CD4-positive, alpha-beta memory T cell (primary cell): ENCODE measurements at regions not wholly inside any gene's neighbourhood (a gene's known extent, or its start where the extent isn't known, plus 50 kb on each side); places are given as distances from the start of the nearest gene placed in this dataset.

Experiments
- CTCF ChIA-PET: fragments of 350-600 bp; sonication (Branson Sonifier 250); formaldehyde crosslinking; loops from one replicate; lab custom pipeline; 2021; ENCODE audit warnings: inconsistent platforms; ENCODE audit not compliant: partially characterized antibody; lab: Charles Lee
- POLR2A ChIA-PET: fragments of 350-600 bp; sonication (Branson Sonifier 250); formaldehyde crosslinking; loops from one replicate; lab custom pipeline; 2021; ENCODE audit not compliant: partially characterized antibody; lab: Charles Lee
- DNase-seq, 5 donors: peaks; one replicate each; pipeline versions ENCODE4 v3.0.0 to v3.0.0-alpha.2; 2020 to 2022; ENCODE audit warnings: mixed read lengths in 1 of 5
- H3K27ac ChIP-seq: one replicate; pipeline ENCODE4 v1.7.0; 2013; ENCODE audit warnings: low read depth, low read length
- H3K27me3 ChIP-seq: 2 replicates; pipeline ENCODE4 v1.7.0; 2013; ENCODE audit warnings: mild to moderate bottlenecking, low read length, moderate library complexity; ENCODE audit not compliant: insufficient read depth
- H3K36me3 ChIP-seq: 2 replicates; pipeline ENCODE4 v1.7.0; 2013; ENCODE audit warnings: mild to moderate bottlenecking, low read length, moderate library complexity; ENCODE audit not compliant: insufficient read depth
- H3K4me1 ChIP-seq: 2 replicates; pipeline ENCODE4 v1.7.0; 2013; ENCODE audit warnings: mild to moderate bottlenecking, low read length, moderate library complexity; ENCODE audit not compliant: insufficient read depth
- H3K4me3 ChIP-seq, 2 donors: one replicate each; pipeline ENCODE4 v1.7.0; 2013; ENCODE audit warnings: low read length in 2 of 2, mild to moderate bottlenecking in 1 of 2
- H3K9me3 ChIP-seq, 2 donors: one replicate each; pipeline ENCODE4 v1.7.0; 2013; ENCODE audit warnings: low read length in 2 of 2, control low read depth in 1 of 2; ENCODE audit not compliant: control insufficient read depth in 1 of 2
- H3K27ac Mint-ChIP-seq, 7 donors: one replicate each; pipeline ENCODE4 v1.8.0; 2020 to 2021; ENCODE audit warnings: mixed read lengths in 7 of 7, mild to moderate bottlenecking in 6 of 7, inconsistent platforms in 3 of 7, moderate library complexity in 3 of 7
- H3K27me3 Mint-ChIP-seq, 2 donors: one replicate each; pipeline ENCODE4 v1.8.0; 2020 to 2021; ENCODE audit warnings: mixed read lengths in 2 of 2
- H3K36me3 Mint-ChIP-seq, 2 donors: one replicate each; pipeline ENCODE4 v1.8.0; 2020 to 2021; ENCODE audit warnings: mixed read lengths in 2 of 2, inconsistent platforms in 1 of 2, mild to moderate bottlenecking in 1 of 2
- H3K4me1 Mint-ChIP-seq, 4 donors: one replicate each; pipeline ENCODE4 v1.8.0; 2020 to 2021; ENCODE audit warnings: mixed read lengths in 4 of 4, mild to moderate bottlenecking in 1 of 4
- H3K4me3 Mint-ChIP-seq, 8 donors: one replicate each; pipeline ENCODE4 v1.8.0; 2020 to 2021; ENCODE audit warnings: mixed read lengths in 8 of 8, mild to moderate bottlenecking in 7 of 8, moderate library complexity in 6 of 8, inconsistent platforms in 3 of 8
- H3K9me3 Mint-ChIP-seq, 8 donors: one replicate each; pipeline ENCODE4 v1.8.0; 2020 to 2021; ENCODE audit warnings: mixed read lengths in 8 of 8, mild to moderate bottlenecking in 5 of 8, inconsistent platforms in 3 of 8, moderate library complexity in 1 of 8
- intact Hi-C: fragments of 100-400 bp; cut with micrococcal nuclease; formaldehyde crosslinking; loops from one replicate; pipeline ENCODE4 v1.15.1; 2023

DNA sequence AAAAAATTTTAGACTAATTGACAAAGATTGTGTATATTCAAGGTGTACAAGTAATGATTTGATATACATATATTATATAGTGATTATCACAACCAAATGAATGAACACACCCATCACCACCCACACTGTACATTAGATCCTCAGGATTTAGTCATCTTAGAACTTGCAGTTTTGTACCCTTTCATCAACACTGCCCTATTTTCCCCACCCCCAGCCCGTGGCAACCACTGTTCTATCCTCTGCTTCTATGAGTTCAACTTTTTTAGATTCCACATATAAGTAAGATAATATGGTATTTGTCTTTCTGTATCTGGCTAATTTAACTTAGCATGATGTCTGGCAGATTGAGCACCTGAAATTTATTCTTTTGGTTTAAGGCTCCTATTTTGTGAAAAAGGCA is 173.6 kb downstream of the IER5 start:
- H3K36me3 Mint-ChIP-seq, result no peaks in the 10 kb centered on the region
- no peak overlapping the region for H3K27ac Mint-ChIP-seq
- intact Hi-C loops, result no loop called here
- CTCF ChIA-PET, result no interaction called here
- Histone ChIP-seq H3K4me1 (no peaks in the 10 kb centered on the region), H3K27ac (no peak overlapping the region), H3K4me3 (no peak overlapping the region), H3K9me3 (no peaks in the 10 kb centered on the region), H3K27me3 (no peaks in the 10 kb centered on the region), H3K36me3 (no peaks in the 10 kb centered on the region)
- no peaks in the 10 kb centered on the region for H3K4me1 Mint-ChIP-seq
- H3K4me3 Mint-ChIP-seq, result no peak overlapping the region
- DNase-seq, result no peak
- peaks cover 5 to 10% of the 10 kb centered on the region in 2 donors for H3K27me3 Mint-ChIP-seq
- POLR2A ChIA-PET, result no interaction called here
- H3K9me3 Mint-ChIP-seq, result peaks cover 0 to 2% (median 0%) of the 10 kb centered on the region in 8 donors

DNA sequence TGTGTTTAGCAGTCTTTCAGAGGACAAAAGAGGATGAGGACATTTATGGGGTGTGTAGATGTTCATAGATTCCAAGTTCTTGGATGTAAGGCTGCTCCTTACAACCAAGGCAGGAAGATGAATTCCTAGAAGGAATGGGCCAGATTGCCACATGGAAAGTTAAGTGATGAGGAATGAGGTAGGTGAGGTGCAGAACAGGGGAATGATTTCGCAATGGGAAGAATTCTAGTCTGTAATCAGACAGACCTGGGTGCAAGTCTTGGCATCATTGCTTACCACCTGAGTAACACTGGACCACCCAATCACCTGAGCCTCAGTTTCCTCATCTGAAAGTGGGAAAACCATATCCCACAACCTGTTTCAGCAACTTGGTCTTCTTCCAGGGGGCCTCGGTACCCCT is 174.9 kb downstream of the IER5 start:
- DNase-seq, result no peak
- Histone ChIP-seq H3K9me3 (no peaks in the 10 kb centered on the region), H3K27me3 (no peaks in the 10 kb centered on the region), H3K4me1 (no peaks in the 10 kb centered on the region), H3K4me3 (no peak overlapping the region), H3K27ac (no peak overlapping the region), H3K36me3 (no peaks in the 10 kb centered on the region)
- Mint-ChIP-seq H3K27me3 (peaks cover 4 to 11% of the 10 kb centered on the region in 2 donors), H3K27ac (no peak overlapping the region), H3K4me1 (no peaks in the 10 kb centered on the region), H3K36me3 (no peaks in the 10 kb centered on the region), H3K9me3 (peaks cover 0 to 2% (median 0%) of the 10 kb centered on the region in 8 donors), H3K4me3 (no peak overlapping the region)
- ChIA-PET CTCF (no interaction called here), POLR2A (no interaction called here)
- intact Hi-C loops, result no loop called here

DNA sequence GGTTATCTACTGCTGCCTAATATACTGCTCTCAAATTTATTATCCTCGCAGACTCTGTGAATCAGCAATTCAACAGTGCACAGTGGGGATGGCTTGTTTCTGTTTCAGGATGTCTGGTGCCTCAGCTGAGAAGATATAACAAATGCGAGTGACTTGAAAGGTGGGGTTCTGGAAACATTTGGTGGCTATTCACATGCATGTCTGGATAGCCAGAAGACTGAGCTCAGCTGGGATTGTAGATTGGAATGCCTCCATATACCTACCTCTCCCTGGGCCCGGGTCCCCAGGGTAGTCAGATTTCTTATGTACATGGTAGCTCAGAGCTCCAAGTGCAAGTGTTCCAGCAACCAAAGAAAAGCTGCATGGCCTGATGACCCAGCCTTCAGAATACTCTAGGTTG is 176.3 kb downstream of the IER5 start:
- no peak overlapping the region for H3K4me3 ChIP-seq
- H3K4me1 Mint-ChIP-seq, result no peaks in the 10 kb centered on the region
- peaks cover 0 to 4% (median 0%) of the 10 kb centered on the region in 8 donors for H3K9me3 Mint-ChIP-seq
- no peaks in the 10 kb centered on the region for H3K9me3 ChIP-seq
- H3K4me3 Mint-ChIP-seq, result no peak overlapping the region
- no peak for DNase-seq
- ChIA-PET CTCF (no interaction called here), POLR2A (no interaction called here)
- H3K27me3 ChIP-seq, result no peaks in the 10 kb centered on the region
- no peak overlapping the region for H3K27ac ChIP-seq
- intact Hi-C loops, result no loop called here
- H3K27ac Mint-ChIP-seq, result no peak overlapping the region
- H3K36me3 Mint-ChIP-seq, result no peaks in the 10 kb centered on the region
- H3K27me3 Mint-ChIP-seq, result peaks cover 3 to 14% of the 10 kb centered on the region in 2 donors
- H3K36me3 ChIP-seq, result no peaks in the 10 kb centered on the region
- H3K4me1 ChIP-seq, result no peaks in the 10 kb centered on the region

DNA sequence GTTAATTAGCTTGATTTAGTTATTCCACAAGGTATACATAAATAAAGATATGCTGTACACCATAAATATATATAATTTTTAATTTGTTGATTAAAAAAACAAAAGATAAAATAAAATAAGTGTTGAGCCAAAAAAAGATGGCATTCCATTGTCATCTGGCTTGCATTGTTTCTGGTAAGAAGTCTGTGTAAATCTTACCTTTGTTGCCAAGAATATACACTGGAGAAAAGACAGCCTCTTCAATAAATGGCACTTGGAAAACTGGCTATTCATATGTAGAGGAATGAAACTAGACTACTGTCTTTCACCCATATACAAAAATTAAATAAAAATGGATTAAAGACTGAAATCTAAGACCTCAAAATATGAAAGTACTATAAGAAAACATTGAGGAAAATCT is 196.5 kb downstream of the IER5 start:
- Histone ChIP-seq H3K27me3 (no peaks in the 10 kb centered on the region), H3K9me3 (peaks cover 0 to 7% of the 10 kb centered on the region in 2 donors), H3K27ac (no peak overlapping the region), H3K4me3 (no peak overlapping the region), H3K4me1 (no peaks in the 10 kb centered on the region), H3K36me3 (no peaks in the 10 kb centered on the region)
- no peak overlapping the region for H3K27ac Mint-ChIP-seq
- H3K4me1 Mint-ChIP-seq, result no peaks in the 10 kb centered on the region
- H3K27me3 Mint-ChIP-seq, result peaks cover 4% of the 10 kb centered on the region in 2 donors
- intact Hi-C loops, result no loop called here
- peaks cover 8 to 55% (median 37%) of the 10 kb centered on the region in 8 donors for H3K9me3 Mint-ChIP-seq
- POLR2A ChIA-PET, result no interaction called here
- DNase-seq, result no peak
- peaks cover 0 to 8% of the 10 kb centered on the region in 2 donors for H3K36me3 Mint-ChIP-seq
- H3K4me3 Mint-ChIP-seq, result no peak overlapping the region
- CTCF ChIA-PET, result no interaction called here

DNA sequence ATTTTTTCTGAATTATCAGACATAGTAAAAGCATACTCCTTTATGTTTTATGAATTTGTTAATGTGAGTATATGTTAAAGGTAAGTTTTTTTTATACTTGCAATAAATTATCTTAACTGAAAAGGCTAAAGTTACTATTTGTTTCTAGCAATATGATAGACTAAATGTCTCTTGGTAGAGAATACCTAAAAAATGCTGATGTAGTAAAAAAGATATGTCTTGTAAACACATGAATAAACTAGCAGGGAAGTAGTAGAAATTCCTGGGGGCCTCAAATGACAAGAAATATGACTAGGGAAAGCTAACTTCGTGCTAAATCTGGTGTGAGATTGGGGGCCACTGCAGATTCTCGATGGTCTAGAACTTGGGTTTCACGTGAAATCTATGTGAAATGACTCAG is 188.1 kb upstream of the CACNA1E start:
- ChIA-PET CTCF (no interaction called here), POLR2A (no interaction called here)
- Histone ChIP-seq H3K9me3 (no peaks in the 10 kb centered on the region), H3K36me3 (no peaks in the 10 kb centered on the region), H3K4me1 (no peaks in the 10 kb centered on the region), H3K4me3 (no peak overlapping the region), H3K27ac (no peak overlapping the region), H3K27me3 (no peaks in the 10 kb centered on the region)
- Mint-ChIP-seq H3K9me3 (peaks cover 0 to 8% (median 0%) of the 10 kb centered on the region in 8 donors), H3K27ac (no peak overlapping the region), H3K4me3 (no peak overlapping the region), H3K36me3 (no peaks in the 10 kb centered on the region), H3K27me3 (peaks cover 0 to 8% of the 10 kb centered on the region in 2 donors), H3K4me1 (no peaks in the 10 kb centered on the region)
- no peak for DNase-seq
- intact Hi-C loops, result no loop called here

DNA sequence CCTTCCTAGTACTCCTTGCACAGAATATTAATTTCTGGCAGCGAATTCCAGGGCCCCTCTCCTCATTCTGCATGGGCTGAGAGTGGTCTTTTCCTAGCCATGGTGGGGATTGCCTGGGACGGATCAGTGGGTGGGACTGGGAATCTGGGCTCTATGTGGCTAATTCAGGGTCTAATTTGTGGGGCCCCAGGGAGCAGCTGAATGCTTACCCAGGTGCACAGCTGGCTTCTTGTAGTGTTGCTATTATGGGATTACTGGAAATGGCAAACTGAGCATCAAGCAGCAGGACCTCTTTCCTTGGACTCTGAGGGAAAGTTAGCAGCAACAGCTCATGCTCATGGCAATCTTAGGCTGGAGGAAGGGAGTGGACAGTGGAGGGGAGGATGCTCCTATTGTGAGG is 187.1 kb upstream of the CACNA1E start:
- Mint-ChIP-seq H3K27me3 (peaks cover 0 to 8% of the 10 kb centered on the region in 2 donors), H3K36me3 (no peaks in the 10 kb centered on the region), H3K27ac (no peak overlapping the region), H3K4me1 (no peaks in the 10 kb centered on the region), H3K4me3 (no peak overlapping the region), H3K9me3 (peaks cover 0 to 8% (median 0%) of the 10 kb centered on the region in 8 donors)
- DNase-seq, result no peak
- no peaks in the 10 kb centered on the region for H3K4me1 ChIP-seq
- no peak overlapping the region for H3K4me3 ChIP-seq
- ChIA-PET POLR2A (no interaction called here), CTCF (no interaction called here)
- intact Hi-C loops, result no loop called here
- no peaks in the 10 kb centered on the region for H3K36me3 ChIP-seq
- H3K9me3 ChIP-seq, result no peaks in the 10 kb centered on the region
- no peaks in the 10 kb centered on the region for H3K27me3 ChIP-seq
- H3K27ac ChIP-seq, result no peak overlapping the region

DNA sequence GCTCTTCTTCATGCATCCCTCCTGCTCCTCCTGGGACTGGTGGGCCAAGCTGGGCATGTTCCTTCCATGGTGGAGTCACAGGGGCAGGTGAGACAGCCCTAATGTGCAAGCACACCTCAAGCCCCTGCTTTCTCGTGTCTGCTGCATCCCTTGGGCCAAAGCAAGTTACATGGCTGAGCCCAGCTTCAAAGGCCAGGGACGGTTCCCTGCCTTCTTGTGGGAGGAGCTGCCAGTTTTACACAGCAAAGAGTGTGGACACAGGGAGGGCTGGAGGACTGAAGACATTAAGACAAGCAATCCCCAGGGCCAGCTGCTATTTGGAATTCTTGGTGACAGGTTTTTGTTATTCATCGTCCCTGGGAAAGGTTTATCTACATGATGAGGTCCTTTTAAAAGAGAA is 175.2 kb upstream of the CACNA1E start:
- POLR2A ChIA-PET, result interaction anchor here (1.1 kb wide), 1 partner anchor 10 kb away, joined by 3 read pairs; no protein-coding TSS in a partner anchor
- intact Hi-C loops, result no loop called here

DNA sequence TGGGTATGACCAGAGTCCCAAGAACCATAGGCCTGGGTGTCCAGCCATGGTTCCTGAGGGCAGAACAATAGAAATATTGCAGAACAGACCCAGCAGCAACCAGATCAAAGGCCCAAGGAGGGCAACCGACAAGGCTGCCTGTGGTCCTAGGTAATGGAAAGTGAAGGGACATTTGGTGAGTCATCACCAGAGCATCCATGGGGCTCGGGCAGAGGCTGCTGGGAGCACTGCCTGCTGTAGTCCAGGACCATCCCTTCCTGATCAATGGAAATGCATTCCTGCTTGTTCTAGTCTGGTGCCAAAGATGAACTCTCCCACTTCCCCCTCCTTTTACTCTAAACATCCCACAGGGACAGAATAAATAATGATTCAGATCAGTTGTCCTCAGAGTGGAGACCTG is 172.8 kb upstream of the CACNA1E start:
- Histone ChIP-seq H3K9me3 (no peaks in the 10 kb centered on the region), H3K27ac (no peak overlapping the region), H3K4me1 (no peaks in the 10 kb centered on the region), H3K36me3 (no peaks in the 10 kb centered on the region), H3K4me3 (no peak overlapping the region), H3K27me3 (no peaks in the 10 kb centered on the region)
- intact Hi-C loops, result no loop called here
- H3K27me3 Mint-ChIP-seq, result peaks cover 24 to 35% of the 10 kb centered on the region in 2 donors
- peaks cover 0 to 2% (median 0%) of the 10 kb centered on the region in 8 donors for H3K9me3 Mint-ChIP-seq
- DNase-seq, result no peak
- no peak overlapping the region for H3K4me3 Mint-ChIP-seq
- CTCF ChIA-PET, result no interaction called here
- H3K4me1 Mint-ChIP-seq, result peaks cover 0 to 7% (median 5%) of the 10 kb centered on the region in 4 donors
- H3K27ac Mint-ChIP-seq, result no peak overlapping the region
- no peaks in the 10 kb centered on the region for H3K36me3 Mint-ChIP-seq
- POLR2A ChIA-PET, result no interaction called here

More for the DNA sequence above, 175.2 kb upstream of the CACNA1E start:
- H3K27ac ChIP-seq, result no peak overlapping the region
- no peaks in the 10 kb centered on the region for H3K36me3 Mint-ChIP-seq
- H3K4me3 Mint-ChIP-seq, result no peak overlapping the region
- peaks cover 9 to 19% of the 10 kb centered on the region in 2 donors for H3K27me3 Mint-ChIP-seq
- H3K27ac Mint-ChIP-seq, result no peak overlapping the region
- H3K4me1 Mint-ChIP-seq, result no peaks in the 10 kb centered on the region
- peaks cover 0 to 6% (median 0%) of the 10 kb centered on the region in 8 donors for H3K9me3 Mint-ChIP-seq
- H3K4me1 ChIP-seq, result no peaks in the 10 kb centered on the region
- H3K27me3 ChIP-seq, result no peaks in the 10 kb centered on the region
- no peaks in the 10 kb centered on the region for H3K9me3 ChIP-seq
- no peak overlapping the region for H3K4me3 ChIP-seq
- CTCF ChIA-PET, result no interaction called here
- DNase-seq, result no peak
- H3K36me3 ChIP-seq, result no peaks in the 10 kb centered on the region
